Stimulated activated CD8-positive, alpha-beta memory T cell treated with anti-CD3 and anti-CD28 coated beads, Interleukin-4, amount 100 ng/mL, for 48 hours (primary cell): ENCODE measurements at regions not wholly inside any gene's neighbourhood (a gene's known extent, or its start where the extent isn't known, plus 50 kb on each side); places are given as distances from the start of the nearest gene placed in this dataset.

Source experiments
- DNase-seq: peaks from one replicate; pipeline ENCODE4 v3.0.0-alpha.2; 2020

DNA sequence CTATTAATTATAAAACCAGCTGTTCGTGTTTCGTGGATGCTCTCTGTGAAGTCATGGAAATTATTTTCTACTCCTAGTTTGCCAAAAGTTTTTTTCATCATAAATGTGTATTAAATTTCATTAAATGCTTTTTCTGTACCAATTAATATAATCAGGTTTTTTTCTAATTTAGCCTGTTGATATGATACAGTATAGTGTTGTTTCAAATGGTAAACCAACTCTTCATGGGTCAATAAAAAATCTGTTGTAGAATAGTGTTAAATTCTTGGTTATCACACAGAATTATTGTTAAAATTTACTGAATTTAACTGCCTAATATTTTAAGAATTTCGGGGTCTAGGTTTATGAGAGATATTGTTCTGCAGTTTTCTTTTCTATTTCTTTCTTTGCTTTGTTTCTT lies 505.9 kb upstream of the MANEA start:
- no peak for DNase-seq

DNA sequence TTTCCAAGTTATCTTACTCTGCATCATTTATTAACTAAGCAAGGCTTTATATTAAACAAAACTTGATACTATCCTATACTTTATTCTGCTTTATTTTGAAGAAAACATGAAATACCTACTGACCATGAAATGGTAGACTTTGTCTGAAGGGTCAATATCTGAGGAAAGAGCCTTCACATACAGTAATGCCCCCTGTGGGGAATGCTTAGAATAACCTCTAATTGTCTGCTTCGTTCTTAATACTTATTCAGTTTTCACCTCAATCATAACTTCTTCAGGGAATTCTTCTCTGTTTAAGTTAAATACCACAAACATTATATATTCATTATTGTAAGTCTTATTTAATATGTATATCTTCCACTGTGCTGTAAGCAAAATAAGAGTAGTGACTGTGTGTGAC lies 498.9 kb upstream of the MANEA start:
- no peak for DNase-seq

DNA sequence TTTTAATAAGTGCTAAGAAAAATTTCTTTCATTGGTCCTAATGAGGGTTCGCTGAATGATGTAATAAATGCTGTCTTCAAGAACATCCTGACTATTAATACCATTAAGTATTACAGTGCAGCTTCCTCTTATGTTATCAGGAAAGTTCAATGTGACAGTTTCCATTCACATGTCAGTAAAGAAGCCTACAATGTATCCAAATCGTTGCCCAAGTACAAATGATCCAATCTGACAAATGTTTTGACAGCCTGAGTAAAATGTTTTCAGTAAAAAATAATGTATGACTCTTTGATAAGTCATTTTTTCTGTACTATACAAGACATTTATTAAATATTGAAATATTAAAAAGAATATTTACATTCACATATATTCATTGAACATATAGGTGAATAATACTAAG lies 496.1 kb upstream of the MANEA start:
- no peak for DNase-seq

DNA sequence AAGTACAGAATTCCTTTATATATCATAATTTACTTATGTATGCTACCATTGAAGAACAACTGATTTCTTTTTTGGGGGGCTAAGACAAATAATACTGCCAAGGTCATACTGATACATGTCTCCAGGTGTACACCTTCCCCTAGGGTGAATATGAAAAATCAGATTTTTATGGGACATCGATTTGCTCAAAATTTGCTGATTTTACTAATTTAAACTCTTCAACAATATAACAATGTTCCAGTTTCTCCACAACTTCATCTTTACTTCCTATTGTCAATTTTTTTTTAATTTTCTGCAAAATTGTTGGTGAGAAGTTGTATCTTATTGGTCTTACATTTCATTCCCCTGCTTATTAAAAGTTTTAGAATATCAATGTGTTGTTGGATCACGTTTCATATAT lies 495.4 kb upstream of the MANEA start:
- no peak for DNase-seq

DNA sequence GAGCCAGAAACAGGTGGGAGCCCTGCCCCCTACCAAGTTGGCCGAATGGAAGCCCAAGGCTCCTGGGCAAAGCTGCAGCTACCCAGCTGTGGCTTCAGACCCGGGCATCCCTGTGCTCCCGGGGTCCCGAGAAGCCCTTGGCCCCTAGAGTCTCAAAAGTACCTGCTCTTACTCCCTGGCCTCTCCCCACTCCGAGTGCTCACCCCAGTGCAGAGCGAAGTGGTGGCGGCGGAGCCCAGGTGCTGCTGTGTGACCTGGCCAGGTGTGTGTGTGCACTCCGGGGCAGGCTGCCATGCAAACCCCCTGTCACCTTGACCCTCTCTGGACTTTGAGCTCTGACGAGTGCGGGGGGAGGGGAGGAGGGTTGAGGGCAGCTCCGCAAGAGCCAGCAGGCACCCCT lies 493.8 kb upstream of the MANEA start:
- DNase-seq, result no peak

DNA sequence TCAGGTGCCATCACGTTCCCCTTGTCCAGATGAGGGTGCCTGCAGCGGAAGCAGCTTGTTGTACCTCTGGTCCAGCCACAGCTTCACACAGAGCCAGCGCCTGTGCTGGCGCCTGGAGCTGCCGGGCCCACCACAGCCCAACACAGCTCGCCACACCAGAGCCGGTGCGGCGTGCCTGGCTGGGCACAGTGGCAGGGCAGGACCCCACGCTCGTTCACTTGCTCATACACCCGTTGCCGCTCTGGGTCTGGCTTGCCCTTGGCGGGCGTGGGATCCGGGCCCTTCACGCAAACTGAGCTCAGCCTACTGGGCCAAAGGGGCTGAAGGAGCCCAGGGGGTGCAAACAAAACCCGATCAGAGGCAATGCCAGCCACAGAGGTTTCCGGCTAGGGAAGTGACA lies 492.5 kb upstream of the MANEA start:
- DNase-seq, result no peak

DNA sequence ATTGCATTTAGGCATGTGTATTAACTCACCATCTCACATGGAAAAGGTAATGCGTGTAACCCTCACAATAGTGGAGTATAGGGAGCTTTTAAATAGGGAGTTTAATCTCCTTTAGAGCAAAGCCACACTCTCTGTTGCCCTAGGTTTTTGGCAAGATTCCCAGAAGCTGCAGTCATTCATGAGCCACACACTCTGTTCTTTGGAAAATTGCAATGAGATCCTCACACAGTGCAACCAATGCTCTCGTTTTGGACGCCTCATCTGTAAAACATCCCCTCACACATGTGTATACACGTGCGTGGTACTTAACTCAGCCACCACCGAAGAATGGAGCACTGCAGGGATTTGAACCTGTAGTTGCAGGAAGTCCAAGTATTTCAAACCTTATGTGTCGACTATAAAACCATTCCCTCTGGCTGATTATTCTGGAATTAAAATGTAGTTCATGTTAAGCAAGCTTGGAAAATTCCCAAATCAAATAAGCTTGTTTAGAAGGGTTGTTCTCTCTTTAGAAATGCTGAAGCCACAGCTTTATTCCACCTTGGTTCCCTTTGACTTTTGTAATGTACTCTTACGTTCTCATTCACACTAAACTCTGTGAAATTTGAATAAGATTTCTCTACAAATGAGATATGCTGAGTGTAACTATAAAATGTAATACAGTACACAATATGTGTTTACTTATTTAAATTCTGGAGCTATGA lies 489.8 kb upstream of the MANEA start:
- no peak for DNase-seq

DNA sequence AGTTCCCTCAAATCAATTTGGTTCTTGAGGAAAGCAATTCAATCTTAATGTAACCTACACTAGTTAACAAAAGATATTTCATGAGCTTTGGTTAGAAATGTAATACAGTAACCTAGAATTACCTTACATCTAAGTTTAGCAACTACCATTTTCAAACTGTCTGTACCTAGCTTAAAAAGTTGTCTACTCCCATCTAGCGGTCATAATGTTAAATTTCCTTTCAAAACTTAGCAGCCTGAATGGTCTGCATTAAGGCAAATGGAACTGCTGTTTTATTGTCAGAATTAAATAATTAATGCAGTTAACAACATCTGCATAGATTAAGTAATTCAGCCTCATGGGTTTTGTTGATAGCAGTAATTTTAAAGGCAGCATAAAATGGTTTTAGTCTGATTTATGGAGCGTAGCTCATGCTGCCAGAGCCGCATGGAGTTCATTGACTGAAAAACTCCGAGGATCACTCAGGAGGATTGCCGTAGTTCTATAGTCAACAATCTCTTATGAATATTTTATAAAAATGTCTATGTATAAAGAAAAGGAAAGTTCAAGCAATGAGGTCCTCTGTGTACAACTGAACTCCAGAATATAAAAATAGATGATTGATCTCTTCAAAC lies 485.4 kb upstream of the MANEA start:
- no peak for DNase-seq

DNA sequence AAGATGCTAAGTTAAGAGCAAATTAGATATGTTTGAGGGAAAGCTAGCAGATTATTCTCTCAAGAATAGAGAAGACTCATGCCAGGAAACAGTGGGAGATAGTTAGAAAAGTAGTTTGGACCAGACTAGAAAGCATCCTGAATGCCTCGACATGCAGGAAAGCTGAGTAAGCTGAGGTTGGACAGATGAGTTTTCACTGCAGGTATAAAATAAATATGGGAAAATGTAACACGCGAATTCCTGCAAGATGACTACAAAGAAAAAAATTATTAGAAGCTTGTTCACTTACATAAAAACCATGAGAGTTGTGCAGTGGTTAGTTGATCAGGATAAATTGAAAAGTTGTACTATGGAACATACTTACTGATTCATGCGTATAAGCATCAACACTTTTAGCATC lies 484.2 kb upstream of the MANEA start:
- DNase-seq, result no peak

DNA sequence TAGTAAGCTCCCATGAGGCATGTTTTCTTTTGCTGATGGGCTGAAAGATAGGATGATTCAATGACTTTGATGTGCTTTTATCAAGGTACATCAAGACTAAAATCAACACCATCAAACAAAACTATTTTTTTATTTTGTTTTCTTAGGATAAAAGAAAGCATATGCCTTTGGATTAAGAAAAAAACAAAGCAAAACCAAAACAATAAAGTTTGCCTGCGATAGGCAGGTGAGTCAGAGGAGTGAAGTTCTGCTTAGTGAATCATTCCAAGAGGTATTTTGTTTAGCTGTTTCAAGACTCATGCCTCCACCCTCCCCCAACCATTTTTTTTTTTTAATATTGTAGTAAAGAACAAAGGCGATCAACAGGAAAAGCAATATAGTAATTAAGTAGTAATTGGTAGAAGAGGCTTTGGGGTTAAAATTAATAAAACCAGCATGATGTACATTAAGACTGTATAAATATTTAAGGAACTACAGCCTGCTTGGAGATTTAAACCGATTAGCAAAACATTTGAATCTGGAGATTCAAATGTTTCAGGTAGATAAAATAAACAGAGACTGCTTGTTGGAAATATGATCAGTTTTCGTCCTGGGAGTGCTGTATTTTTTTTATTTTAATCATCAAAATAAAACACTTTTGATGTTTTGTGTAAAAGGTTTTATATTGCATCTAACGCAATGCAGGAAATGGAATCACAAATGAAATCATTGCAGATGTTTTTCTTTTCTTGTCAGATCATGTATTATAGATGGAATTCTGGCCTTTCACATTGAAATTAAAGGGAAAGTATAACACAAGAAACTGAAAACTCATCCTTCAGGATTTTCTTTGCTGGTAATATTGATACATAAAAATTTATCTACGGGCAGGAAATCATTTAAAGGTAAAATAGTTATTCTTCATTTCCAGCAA lies 482.3 kb upstream of the MANEA start:
- DNase-seq, result no peak

DNA sequence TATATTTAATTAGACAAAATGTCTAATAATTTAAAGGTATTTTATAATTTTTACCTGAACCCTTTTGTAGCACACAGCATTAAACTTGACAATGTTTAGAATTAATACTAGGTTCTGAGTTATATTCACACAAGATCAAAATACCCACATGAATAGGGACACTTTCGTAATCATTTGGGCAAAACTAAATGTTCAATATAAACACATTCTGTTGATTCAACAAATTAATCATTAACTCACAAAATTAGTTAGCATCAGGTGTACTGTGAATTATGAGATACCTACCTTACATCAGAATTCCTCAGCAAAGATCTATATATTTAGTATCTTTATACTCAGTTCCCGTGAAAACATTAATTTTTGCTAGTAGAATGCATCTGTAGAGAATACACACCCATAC lies 481.5 kb upstream of the MANEA start:
- no peak for DNase-seq

DNA sequence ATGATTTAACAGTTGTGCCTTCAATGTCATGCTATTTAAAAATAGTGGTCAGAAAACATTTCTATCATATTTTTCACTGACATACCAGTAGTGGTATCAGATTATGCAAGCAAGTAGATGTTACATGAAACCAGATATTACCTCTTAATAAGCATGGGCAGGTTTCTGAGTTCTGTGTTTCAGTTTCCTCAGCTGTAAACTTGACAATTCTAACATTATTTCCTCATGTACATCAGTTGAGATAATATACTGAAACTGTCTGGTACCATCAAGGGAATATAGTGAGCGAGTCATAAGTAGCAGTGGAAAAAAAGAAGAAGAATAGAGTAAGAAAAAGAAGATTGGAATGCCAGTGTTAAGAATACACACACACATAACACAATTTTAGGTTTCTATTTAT lies 477.9 kb upstream of the MANEA start:
- DNase-seq, result no peak

DNA sequence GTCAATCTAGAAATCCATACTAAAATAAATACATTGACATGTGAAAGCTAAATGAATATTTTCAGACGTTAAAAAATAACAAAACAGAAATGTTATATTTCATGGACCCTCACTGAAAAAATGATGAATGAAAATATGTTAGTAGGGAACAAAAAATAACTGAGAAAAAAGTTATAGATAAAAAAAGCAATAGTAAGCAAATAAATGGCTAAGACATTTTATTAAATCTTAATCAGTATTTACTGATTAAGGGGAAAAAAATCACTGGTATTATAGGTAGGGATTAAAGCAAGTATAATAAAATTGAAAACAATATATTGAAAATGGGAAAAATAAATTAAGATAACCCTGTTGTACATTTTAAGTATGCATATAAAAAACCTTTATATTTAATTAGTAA lies 468.1 kb upstream of the MANEA start:
- no peak for DNase-seq

DNA sequence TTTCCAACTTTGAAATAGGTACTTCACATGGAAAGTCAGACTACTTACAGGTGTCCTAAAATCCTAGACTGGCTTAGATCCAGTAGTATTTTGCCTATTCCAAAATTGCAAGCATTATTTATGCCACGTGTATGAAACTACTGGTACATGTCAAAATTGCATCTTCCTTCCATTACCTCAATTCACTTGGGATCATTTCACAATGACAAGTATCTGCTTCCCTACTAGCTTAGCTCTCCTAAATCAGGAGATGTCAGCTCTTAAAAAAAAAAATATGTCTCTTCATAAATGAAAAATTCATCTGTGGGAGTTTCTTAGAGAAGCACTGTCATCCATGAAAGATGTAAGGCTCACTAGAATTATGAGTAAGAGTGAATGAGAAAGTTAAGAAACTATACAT lies 466.6 kb upstream of the MANEA start:
- DNase-seq, result no peak

DNA sequence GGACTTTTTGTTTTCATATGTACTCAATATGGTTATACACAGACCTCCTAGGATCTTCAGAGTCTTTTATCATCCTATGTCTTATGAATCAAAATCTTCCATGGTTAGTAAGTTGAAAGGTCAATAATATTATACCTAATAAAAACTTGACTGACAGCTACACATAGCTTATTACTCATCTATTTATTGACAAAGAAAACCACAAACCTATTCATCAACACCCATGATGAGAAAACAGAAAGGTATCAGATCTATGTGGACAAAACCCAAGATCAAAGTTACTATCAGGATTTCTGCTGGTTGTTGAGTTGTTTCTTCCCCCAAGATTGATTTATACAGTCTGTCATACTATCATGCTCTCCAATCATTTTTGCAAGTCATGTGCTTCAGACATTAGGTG lies 460.1 kb upstream of the MANEA start:
- no peak for DNase-seq

DNA sequence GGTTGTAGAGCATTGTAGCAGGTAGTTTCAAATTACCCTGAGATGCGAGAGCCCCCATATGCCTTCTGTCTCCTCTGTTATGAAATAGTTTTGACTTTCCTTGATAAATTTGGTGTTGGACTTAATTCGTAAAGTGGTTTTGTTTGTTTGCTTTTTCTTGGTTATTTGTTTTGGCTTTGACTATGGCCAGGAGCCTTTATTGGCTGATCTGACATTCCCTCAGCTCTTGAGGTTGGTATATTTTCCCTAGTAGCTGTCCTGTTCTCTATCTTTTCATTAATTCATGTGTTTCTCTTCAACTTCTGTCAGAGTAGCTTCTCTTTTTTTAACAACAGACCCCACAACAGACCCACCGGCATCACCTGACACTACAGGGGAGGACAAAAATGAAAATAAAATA lies 457.4 kb upstream of the MANEA start:
- no peak for DNase-seq

DNA sequence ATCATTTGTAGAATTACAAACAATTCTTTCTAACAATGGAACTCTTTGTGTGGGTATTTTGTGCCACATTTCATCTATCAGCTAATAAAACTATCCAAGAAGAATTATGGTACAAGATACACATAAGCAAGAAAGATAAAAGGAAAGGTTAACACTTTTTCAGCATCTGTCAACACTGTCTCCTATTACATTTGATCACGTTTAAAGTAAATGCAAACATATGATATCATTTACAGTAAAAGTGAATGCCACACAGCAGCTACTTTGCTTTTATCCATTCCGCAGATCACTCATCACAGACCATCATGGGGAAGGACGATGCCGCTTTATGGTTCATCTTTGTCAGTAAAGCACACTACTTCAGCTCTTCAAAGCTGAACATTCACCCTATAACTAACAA lies 456.4 kb upstream of the MANEA start:
- no peak for DNase-seq

DNA sequence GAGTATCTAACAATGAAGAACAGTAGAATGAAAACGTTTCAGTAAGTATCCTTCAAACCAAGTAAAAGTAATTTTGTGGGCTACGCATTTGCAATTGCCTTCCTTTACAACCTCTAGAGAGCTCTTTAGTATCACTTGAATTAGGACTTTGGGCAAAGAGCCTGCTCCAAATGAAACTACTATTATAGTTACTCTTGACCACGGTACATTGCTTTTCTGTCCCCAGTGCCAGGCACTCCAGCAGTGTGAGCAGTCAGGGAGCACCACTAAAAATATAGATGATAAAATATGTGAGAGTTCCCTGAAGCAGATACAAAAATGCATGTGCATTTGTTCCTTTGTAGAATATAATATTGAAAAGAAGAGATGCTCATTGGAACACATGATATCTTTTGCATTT lies 450.1 kb upstream of the MANEA start:
- no peak for DNase-seq

DNA sequence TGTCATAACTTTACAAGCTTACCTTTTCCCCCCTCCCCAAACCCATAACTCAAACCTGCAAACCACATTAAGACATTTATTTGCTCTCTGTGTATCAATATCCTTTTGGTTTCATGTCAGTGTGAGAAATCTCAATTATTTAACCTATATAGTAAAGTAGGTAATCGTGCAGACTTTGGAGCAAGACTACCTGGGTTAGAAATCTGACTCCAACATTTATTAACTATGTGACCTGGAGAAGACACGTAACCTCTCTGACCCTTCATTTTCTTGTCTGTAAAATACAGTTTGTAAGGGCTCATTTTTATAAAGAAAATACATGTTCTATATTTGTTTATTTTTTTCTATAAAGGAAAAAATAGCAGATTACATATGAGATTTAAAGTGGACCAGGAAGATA lies 448.9 kb upstream of the MANEA start:
- DNase-seq, result no peak

DNA sequence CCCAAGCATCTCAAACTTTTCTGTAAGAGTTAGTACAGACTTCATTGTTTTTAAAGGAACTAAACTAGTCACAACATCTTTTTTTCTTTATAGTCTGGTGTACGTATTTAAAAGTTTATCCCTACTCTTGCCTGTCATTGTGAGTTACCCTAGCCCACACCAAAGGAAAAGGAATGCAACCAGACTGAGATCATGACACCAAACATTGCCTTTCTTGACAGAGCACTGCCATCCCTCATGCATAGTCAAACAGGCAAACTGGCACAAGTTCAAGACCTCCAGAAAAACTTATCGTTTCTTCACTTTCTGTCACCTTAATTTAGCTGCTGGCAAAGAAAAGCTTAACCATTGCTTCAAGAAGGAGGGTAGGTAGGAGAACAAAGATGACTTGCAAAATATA lies 448.4 kb upstream of the MANEA start:
- no peak for DNase-seq

DNA sequence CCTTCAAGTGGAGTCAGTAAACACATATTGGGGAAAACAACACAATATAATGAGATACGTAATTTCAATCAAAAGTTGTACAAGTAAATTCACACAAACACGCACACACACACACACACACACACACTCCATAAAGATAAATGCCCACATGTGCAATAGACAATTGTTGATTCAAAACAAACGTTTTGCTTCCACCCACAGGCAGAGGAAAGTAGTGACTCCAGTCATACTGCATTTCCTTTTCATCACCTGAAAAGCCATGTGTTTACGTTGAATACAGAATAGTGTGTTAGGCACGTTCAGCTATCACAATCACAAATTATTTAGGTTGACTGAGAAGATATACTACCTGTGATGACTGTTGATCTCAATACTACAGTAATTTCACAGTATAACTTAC lies 443.8 kb upstream of the MANEA start:
- DNase-seq, result no peak

DNA sequence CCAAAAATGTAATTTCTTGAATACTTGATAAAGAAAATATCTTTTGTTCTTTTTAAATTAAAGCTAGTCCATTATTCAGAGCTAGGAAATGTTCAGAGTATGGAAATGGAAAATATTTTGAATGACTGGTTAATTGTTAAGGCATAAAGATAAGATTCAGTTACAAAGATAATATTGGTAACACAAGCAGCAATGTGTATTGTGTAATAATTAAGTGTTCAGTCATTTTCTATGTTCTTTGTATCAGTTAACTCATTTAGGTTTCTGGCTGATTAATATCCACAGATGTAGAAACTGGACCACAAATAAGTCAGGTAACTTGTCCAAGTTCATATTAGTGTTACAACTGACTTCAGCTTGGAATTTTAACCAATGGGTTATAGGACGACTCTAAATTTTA lies 442.2 kb upstream of the MANEA start:
- no peak for DNase-seq

DNA sequence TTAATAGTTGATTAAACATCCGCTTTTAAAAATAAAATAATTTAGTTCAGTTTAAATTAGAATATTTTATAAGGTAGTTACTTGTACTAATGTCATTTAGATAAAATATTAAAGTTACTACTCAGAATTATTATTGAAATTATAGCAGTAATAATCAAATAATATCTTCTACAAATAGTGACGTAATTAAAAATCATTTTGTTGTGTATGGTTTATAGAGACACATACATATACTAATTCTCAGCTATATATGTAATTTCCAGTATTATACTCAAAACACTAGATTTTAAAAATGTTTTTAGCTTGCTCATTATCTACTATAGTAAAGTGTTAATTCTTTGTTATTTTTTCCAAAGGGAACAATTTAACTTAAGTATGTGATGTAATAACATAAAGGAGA lies 435.2 kb upstream of the MANEA start:
- no peak for DNase-seq

DNA sequence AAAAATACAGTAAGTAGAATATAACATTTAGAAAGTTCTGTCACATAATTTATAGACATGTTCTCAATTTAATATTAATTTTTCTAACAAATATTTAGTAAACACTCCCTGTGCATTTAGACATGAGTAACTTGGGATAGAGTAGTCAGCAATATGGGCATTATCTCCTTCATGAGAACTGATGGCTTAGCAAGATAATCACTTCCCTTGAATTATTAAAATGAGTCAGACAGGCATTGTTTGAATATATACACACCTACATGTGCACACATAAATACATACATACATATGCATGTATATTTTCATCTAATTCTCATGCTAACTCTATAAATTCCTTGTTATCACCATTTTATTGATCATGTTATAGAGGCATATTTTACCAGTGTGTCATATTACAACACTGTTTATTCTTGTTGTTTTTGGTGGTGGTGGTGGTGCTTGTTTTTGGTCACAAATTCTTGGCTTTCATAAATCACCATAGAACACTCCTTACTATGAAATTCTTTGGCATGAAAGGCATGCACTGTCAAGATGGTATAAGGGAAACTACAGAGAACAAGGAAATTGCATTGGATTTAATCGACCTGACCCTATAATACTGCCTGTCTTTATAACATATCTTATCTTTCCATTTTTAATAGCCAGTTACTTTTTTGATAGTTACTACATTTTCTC lies 434.5 kb upstream of the MANEA start:
- no peak for DNase-seq
